Activated CD8-positive, alpha-beta memory T cell treated with anti-CD3 and anti-CD28 coated beads, Interleukin-2, amount 10 ng/mL, durations not matched to agents 7 days and 5 days (primary cell): ENCODE measurements at regions not wholly inside any gene's neighbourhood (a gene's known extent, or its start where the extent isn't known, plus 50 kb on each side); places are given as distances from the start of the nearest gene placed in this dataset.
"Not testable (repeated sequence)": the region's sequence is repeated elsewhere in the genome, so short reads cannot be mapped to it uniquely, and the experiment has no call there.

Source experiments
- ATAC-seq: fragments of 150-1000 bp; cut with Tn5 transposase; one replicate; pipeline ENCODE4 v1.10.0; 2021; ENCODE audit warnings: moderate library complexity
- CTCF ChIA-PET: fragments of 350-600 bp; sonication (Branson Sonifier 250); formaldehyde crosslinking; loops from one replicate; lab custom pipeline; 2021; ENCODE audit warnings: antibody characterized with exemption; lab: Charles Lee
- DNase-seq: peaks from one replicate; pipeline ENCODE4 v3.0.0-alpha.2; 2020
- H3K27ac Mint-ChIP-seq: one replicate; pipeline ENCODE4 v1.8.0; 2021; ENCODE audit warnings: mild to moderate bottlenecking, mixed read lengths
- H3K27me3 Mint-ChIP-seq: one replicate; pipeline ENCODE4 v1.8.0; 2021; ENCODE audit warnings: mixed read lengths
- H3K36me3 Mint-ChIP-seq: one replicate; pipeline ENCODE4 v1.8.0; 2021; ENCODE audit warnings: mild to moderate bottlenecking, mixed read lengths
- H3K4me1 Mint-ChIP-seq: one replicate; pipeline ENCODE4 v1.8.0; 2021; ENCODE audit warnings: mixed read lengths
- H3K4me3 Mint-ChIP-seq: one replicate; pipeline ENCODE4 v1.8.0; 2021; ENCODE audit warnings: mild to moderate bottlenecking, moderate library complexity, mixed read lengths
- H3K9me3 Mint-ChIP-seq: one replicate; pipeline ENCODE4 v1.8.0; 2022; ENCODE audit warnings: low read depth, mixed read lengths

DNA sequence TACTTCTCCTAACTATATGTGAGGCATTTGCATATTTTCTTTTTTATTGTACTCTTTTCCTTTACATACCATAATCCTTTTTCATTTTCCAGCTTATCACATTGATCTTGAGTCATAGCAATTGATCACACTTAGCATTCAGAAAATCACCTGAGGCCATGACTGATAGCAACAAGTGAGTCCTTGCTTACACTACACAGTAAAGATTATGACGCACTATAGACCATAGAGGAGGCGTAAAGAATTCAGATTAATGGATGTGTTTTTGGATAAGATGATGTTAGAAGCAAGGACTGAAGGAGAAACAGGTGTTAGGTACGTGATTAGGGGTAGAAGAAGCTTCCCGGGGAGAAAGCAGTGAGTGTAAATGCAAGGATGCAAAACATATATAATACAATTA, 637.7 kb downstream of the ETNK1 start:
- Mint-ChIP-seq H3K27ac (no peak overlapping the region), H3K36me3 (no peaks in the 10 kb centered on the region), H3K27me3 (no peaks in the 10 kb centered on the region), H3K4me3 (no peak overlapping the region), H3K4me1 (no peaks in the 10 kb centered on the region), H3K9me3 (no peaks in the 10 kb centered on the region)
- CTCF ChIA-PET, result no interaction called here
- no peak for ATAC-seq
- DNase-seq, result no peak

GRCh38 chr12:23277831-23278230, 652.9 kb downstream of the ETNK1 start:
- CTCF ChIA-PET, result no interaction called here
- DNase-seq (no peak), ATAC-seq (no peak)
- H3K27ac Mint-ChIP-seq, result no peak overlapping the region
- no peaks in the 10 kb centered on the region for H3K36me3 Mint-ChIP-seq
- H3K27me3 Mint-ChIP-seq, result no peaks in the 10 kb centered on the region
- H3K4me1 Mint-ChIP-seq, result no peaks in the 10 kb centered on the region
- H3K4me3 Mint-ChIP-seq, result no peak overlapping the region
- peaks cover 2% of the 10 kb centered on the region for H3K9me3 Mint-ChIP-seq

DNA sequence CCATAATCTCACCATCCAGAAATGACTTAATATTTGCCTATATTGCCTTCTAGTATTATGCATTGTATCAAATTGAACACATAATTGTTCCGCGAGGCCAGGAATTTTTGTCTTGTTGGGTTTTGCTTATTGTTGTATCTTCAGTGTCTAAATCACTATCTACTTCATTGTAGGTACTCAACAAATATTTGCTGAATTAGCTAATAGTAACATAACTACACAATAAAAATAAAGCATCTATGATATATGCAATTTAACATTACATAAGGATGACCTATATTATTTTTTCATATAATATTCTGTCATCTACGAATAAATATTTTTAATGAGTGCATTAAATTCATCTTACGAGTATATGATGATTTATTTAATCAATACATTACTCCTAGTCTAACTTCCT, 656.3 kb downstream of the ETNK1 start:
- no peaks in the 10 kb centered on the region for H3K36me3 Mint-ChIP-seq
- peaks cover 2% of the 10 kb centered on the region for H3K9me3 Mint-ChIP-seq
- H3K4me1 Mint-ChIP-seq, result no peaks in the 10 kb centered on the region
- ATAC-seq (no peak), DNase-seq (no peak)
- H3K4me3 Mint-ChIP-seq, result no peak overlapping the region
- CTCF ChIA-PET, result no interaction called here
- no peaks in the 10 kb centered on the region for H3K27me3 Mint-ChIP-seq
- no peak overlapping the region for H3K27ac Mint-ChIP-seq

DNA sequence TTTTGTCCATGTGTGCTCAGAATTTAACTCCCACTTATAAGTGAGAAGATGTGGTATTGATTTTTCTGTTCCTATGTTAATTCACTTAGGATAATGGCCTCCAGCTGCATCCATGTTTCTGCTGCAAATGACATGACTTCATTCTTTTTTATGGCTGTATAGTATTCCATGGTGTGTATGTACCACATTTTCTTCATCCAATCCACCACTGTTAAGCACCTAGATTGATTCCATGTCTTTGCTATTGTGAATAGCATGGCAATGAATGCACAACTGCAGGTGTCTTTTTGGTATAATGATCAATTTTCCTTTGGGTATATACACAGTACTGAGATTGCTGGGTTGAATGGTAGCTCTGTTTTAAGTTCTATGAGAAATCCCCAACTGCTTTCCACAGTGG, 657.7 kb downstream of the ETNK1 start:
- no peak for DNase-seq
- no peak overlapping the region for H3K27ac Mint-ChIP-seq
- no peaks in the 10 kb centered on the region for H3K27me3 Mint-ChIP-seq
- H3K4me3 Mint-ChIP-seq, result no peak overlapping the region
- no peak for ATAC-seq
- H3K9me3 Mint-ChIP-seq, result peaks cover 2% of the 10 kb centered on the region
- H3K4me1 Mint-ChIP-seq, result no peaks in the 10 kb centered on the region
- CTCF ChIA-PET, result no interaction called here
- H3K36me3 Mint-ChIP-seq, result no peaks in the 10 kb centered on the region

- H3K9me3 Mint-ChIP-seq, CTCF ChIA-PET, H3K27ac Mint-ChIP-seq, H3K4me1 Mint-ChIP-seq, ATAC-seq, H3K27me3 Mint-ChIP-seq, H3K36me3 Mint-ChIP-seq, DNase-seq, H3K4me3 Mint-ChIP-seq: not testable (repeated sequence)
Measured at GRCh38 chr12:23285764-23286530, 661.0 kb downstream of the ETNK1 start.

- CTCF ChIA-PET, result no interaction called here
- ATAC-seq (no peak), DNase-seq (no peak)
- no peak overlapping the region for H3K4me3 Mint-ChIP-seq
- H3K4me1 Mint-ChIP-seq, result no peaks in the 10 kb centered on the region
- H3K27me3 Mint-ChIP-seq, result no peaks in the 10 kb centered on the region
- no peak overlapping the region for H3K27ac Mint-ChIP-seq
- no peaks in the 10 kb centered on the region for H3K36me3 Mint-ChIP-seq
- no peaks in the 10 kb centered on the region for H3K9me3 Mint-ChIP-seq
Measured at GRCh38 chr12:23290627-23291330, 658.7 kb downstream of the SOX5 start.

DNA sequence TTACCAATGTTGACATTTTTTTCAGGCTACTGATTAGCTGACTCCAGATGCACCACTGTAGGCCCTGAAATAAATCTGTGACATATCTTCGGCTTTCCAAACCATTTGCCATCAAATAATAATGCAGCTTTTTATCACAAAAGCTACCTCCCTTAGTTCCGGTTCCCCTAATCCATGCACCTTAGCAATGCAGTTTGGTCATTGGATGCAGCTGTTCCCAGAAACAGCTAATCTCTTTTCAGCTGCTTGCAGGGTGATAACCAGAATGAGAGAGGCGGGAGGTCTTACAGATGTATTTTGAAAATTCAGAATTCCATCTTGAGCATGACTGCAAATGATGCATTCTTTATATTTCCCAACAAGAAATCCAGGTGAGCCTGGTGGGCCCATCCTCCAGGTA, 646.2 kb downstream of the SOX5 start:
- H3K4me3 Mint-ChIP-seq, result no peak overlapping the region
- no peak overlapping the region for H3K27ac Mint-ChIP-seq
- H3K36me3 Mint-ChIP-seq, result no peaks in the 10 kb centered on the region
- H3K9me3 Mint-ChIP-seq, result no peaks in the 10 kb centered on the region
- CTCF ChIA-PET, result no interaction called here
- no peaks in the 10 kb centered on the region for H3K27me3 Mint-ChIP-seq
- no peak for DNase-seq
- no peaks in the 10 kb centered on the region for H3K4me1 Mint-ChIP-seq
- no peak for ATAC-seq

- CTCF ChIA-PET, result no interaction called here
Measured at GRCh38 chr12:23303821-23304220, 645.6 kb downstream of the SOX5 start.

GRCh38 chr12:23333938-23334337, 615.5 kb downstream of the SOX5 start:
- H3K4me1 Mint-ChIP-seq, result no peaks in the 10 kb centered on the region
- CTCF ChIA-PET, result no interaction called here

More at GRCh38 chr12:23303821-23304220, 645.6 kb downstream of the SOX5 start:
- H3K27me3 Mint-ChIP-seq, result no peaks in the 10 kb centered on the region
- no peaks in the 10 kb centered on the region for H3K4me1 Mint-ChIP-seq
- DNase-seq, result no peak
- no peak overlapping the region for H3K27ac Mint-ChIP-seq
- H3K4me3 Mint-ChIP-seq, result no peak overlapping the region
- H3K9me3 Mint-ChIP-seq, result peaks cover 2% of the 10 kb centered on the region
- ATAC-seq, result no peak
- H3K36me3 Mint-ChIP-seq, result no peaks in the 10 kb centered on the region

GRCh38 chr12:23335593-23335992, 613.9 kb downstream of the SOX5 start:
- CTCF ChIA-PET, result no interaction called here
- no peaks in the 10 kb centered on the region for H3K27me3 Mint-ChIP-seq
- H3K9me3 Mint-ChIP-seq, result peaks cover 3% of the 10 kb centered on the region
- H3K27ac Mint-ChIP-seq, result no peak overlapping the region
- no peak overlapping the region for H3K4me3 Mint-ChIP-seq
- ATAC-seq (no peak), DNase-seq (no peak)
- no peaks in the 10 kb centered on the region for H3K4me1 Mint-ChIP-seq
- no peaks in the 10 kb centered on the region for H3K36me3 Mint-ChIP-seq

More at GRCh38 chr12:23333938-23334337, 615.5 kb downstream of the SOX5 start:
- ATAC-seq (no peak), DNase-seq (no peak)
- H3K4me3 Mint-ChIP-seq, result no peak overlapping the region
- H3K36me3 Mint-ChIP-seq, result no peaks in the 10 kb centered on the region
- no peak overlapping the region for H3K27ac Mint-ChIP-seq
- H3K9me3 Mint-ChIP-seq, result peaks cover 2% of the 10 kb centered on the region
- no peaks in the 10 kb centered on the region for H3K27me3 Mint-ChIP-seq

- ATAC-seq, result no peak
- CTCF ChIA-PET, result no interaction called here
- Mint-ChIP-seq H3K4me1 (no peaks in the 10 kb centered on the region), H3K4me3 (no peak overlapping the region), H3K36me3 (no peaks in the 10 kb centered on the region), H3K27ac (no peak overlapping the region), H3K9me3 (peaks cover 3% of the 10 kb centered on the region), H3K27me3 (no peaks in the 10 kb centered on the region)
- no peak for DNase-seq
Measured at GRCh38 chr12:23337213-23337612, 612.3 kb downstream of the SOX5 start.

- Mint-ChIP-seq H3K4me1 (no peaks in the 10 kb centered on the region), H3K4me3 (no peak overlapping the region), H3K36me3 (no peaks in the 10 kb centered on the region), H3K27me3 (no peaks in the 10 kb centered on the region), H3K27ac (no peak overlapping the region), H3K9me3 (peaks cover 2% of the 10 kb centered on the region)
- ATAC-seq (no peak), DNase-seq (no peak)
- CTCF ChIA-PET, result no interaction called here
Measured at GRCh38 chr12:23340351-23340750, 609.1 kb downstream of the SOX5 start.

DNA sequence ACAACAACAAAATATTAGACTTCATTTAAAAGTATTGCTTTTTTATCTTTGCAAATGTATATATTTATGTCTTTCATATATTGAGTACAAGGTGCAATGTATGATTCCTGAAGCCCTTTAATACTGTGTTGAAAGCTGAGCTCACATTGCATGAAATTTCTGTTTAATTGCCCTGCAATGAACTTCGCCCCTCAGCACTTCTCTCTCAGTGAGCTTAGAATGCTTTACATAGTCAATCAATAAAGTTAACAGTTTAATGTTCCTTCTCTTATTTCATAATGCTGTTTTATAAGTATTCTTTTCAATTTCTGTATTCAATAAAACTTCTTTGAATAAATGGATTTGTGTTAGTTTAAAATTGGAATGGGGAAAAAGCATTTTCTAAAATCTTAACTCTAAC, 607.1 kb downstream of the SOX5 start:
- no peaks in the 10 kb centered on the region for H3K27me3 Mint-ChIP-seq
- CTCF ChIA-PET, result no interaction called here
- no peaks in the 10 kb centered on the region for H3K4me1 Mint-ChIP-seq
- DNase-seq (no peak), ATAC-seq (no peak)
- peaks cover 2% of the 10 kb centered on the region for H3K9me3 Mint-ChIP-seq
- H3K4me3 Mint-ChIP-seq, result no peak overlapping the region
- H3K27ac Mint-ChIP-seq, result no peak overlapping the region
- H3K36me3 Mint-ChIP-seq, result no peaks in the 10 kb centered on the region

DNA sequence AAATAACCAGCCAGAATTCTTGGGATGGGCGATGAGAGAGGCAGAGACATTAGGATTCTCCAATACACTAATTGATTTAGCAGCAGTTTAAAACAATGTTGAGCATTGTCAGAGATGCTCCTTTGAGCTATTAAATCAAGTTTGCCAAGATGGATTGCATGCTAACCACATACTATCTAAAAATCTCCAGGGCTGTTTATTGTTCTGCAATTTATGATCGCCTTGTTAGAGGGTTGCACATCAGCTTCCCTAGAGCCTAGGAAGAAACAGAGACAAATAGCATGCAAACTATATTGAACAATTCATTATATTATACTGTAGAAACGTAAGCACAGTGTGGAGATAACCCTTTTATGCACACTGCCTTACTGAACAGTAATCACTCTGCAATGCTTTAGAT, 599.9 kb downstream of the SOX5 start:
- H3K36me3 Mint-ChIP-seq, result no peaks in the 10 kb centered on the region
- CTCF ChIA-PET, result no interaction called here
- H3K27ac Mint-ChIP-seq, result no peak overlapping the region
- H3K27me3 Mint-ChIP-seq, result no peaks in the 10 kb centered on the region
- no peak overlapping the region for H3K4me3 Mint-ChIP-seq
- no peaks in the 10 kb centered on the region for H3K4me1 Mint-ChIP-seq
- DNase-seq (no peak), ATAC-seq (no peak)
- peaks cover 2% of the 10 kb centered on the region for H3K9me3 Mint-ChIP-seq
